ENCODE measurements at regions not wholly inside any gene's neighbourhood (a gene's known extent, or its start where the extent isn't known, plus 50 kb on each side); places are given as distances from the start of the nearest gene placed in this dataset.

DNA sequence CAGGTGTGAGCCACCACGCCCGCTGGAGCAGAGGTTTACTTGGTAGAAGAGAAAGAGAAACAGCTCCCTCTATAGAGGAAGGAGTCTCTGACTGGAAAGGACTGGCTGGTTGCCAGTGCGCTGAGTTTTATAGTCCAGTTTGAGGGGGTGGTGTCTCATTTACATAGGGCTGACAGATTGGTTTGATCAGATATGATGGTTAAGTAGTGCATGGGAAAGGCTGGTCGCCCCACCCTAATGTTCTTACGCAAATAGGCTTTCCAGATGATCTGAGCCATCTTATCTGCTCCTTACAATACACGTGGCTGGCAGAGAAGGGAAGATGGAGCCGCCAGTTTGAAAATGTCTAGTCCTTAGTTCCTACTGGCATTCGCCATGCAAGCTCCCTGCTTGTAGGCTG lies 439.5 kb downstream of the NAF1 start:
- no peak for DNase-seq

- no peak for DNase-seq
Observed at GRCh38 chr4:162715401-162715800, 451.3 kb downstream of the NAF1 start.

DNA sequence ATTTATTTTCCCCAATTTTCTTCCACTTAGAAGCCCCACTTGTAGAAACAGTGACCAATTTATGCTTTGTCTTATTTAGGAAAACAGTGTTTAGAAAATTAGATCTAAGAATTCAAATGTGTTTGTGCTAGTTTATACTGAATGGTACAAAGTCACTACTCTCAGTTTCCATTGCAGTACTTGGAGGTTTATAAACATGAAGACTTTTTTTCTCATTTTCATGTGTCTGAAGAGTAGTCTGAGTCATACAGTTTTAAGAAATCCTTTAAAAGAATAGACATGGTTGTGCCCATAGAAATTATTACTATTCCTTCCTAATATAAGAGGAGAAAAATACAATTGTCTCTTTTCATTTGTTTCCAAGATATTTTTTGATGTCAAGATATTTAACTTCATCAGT lies 458.7 kb downstream of the NAF1 start:
- DNase-seq: no peak

DNA sequence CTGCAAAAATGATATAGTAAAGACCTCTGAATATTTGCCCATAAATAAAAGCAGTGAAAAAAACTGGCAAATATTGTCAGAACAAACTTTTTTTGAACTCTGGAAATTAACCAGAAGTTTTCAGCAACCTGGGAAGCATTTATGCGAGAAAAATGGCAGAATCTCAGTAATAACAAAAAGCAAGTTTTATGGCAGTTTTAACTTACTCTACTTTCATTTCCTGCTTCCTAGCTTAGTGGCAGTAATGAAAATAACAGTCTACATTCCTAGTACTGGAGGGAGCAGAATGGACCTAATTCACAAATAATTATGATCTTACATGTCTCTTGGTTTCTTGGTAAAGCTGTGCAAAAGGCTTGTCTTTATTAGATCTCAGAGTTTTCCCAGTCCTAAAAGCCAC lies 460.1 kb downstream of the NAF1 start:
- no peak for DNase-seq

DNA sequence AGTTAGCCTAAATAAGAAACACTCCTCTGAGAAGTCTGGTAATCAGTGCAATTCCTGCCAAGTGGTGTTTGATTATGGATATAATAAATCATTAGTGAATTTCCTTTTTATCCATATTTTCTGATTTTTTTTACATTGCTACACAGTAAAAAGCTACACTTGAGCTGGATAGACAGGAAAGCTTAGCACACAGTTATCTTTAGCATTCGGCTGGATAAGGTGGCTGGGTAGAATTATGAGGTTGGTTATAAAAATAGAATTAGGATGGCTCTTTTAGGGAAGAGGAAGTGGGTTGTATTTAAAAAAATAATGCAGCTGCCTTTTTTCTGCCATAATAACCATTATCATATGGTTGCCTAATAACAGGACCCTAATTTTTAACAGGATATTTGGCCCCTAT lies 460.6 kb downstream of the NAF1 start:
- DNase-seq: no peak

DNA sequence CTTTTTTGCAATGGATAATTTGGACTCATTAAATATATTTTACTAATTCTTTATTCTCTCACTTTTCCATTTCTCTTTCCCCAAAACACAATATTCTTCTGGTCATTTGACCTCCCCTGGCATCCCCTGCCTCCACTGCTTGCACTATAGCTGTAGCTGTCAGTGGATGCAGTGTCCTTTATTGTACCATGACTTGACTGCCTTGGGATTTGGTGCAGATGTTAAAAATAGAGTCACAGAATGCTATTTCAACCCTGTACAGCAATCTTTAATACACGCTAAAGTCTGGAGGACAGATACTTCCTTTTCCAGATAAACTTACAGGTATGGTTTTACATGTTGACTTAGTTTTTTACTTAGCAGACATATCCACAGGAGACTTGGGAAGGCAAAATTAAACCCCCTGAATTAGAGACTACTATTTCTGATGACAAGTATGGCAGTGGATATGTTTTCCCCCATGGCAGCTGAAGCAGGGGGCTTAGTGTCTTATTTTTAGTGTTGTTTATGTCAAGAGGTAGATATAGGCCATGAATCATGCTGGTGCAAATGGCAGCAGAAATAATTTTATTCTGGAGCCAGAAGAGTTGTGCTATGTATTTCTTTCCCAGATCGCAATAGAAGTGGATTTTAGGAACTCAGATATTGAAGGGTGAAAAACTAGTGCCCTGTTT lies 461.4 kb downstream of the NAF1 start:
- DNase-seq: no peak

DNA sequence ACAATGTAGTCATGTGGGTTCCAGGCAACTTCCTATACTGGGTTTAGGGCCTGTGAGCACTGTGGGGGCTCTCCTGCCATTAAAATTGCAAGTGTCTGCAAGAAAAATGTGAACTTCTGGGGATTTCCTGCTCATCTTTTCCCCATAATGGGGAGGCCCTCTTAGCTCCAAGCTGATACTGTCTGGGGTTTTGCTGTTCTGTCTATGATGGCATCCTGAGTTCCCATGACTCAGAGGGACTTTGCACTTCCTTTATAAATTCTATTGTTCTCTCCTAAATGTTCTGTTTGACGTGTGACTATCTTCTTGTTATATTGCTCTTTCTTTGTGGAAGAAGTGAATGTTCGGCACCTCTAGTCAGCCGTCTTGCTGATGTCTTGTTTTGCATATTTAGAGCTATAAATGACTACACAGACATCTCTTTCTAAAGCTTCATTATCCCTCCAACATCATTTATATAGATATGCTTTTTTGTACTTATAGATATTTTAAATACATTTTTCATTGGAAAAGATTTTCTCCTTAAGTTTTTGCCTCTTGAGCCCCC lies 465.8 kb downstream of the NAF1 start:
- DNase-seq: peak; percentile 27

DNA sequence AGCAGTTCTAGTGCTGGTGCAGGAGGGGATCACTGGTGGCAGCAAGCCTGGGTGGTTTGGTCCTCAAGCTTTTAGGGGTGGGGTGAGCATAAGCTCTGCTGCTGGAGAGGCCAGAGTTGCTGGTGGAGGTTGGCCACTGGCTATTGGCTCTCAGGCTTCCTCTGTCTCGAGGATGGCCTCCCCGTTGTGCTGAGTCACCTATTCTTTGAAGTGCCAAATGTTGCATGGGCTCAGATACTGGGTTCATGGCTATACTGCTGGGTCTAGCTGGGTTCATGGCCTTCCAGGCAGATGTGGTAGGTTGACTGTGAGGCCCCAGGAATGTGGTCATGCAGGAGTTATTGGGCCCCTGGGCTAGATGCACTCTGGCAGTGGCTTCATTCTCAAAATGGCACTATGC lies 466.3 kb downstream of the NAF1 start:
- DNase-seq: no peak

GRCh38 chr4:162699629-162700028 lies 467.1 kb downstream of the NAF1 start:
- DNase-seq: no peak

DNA sequence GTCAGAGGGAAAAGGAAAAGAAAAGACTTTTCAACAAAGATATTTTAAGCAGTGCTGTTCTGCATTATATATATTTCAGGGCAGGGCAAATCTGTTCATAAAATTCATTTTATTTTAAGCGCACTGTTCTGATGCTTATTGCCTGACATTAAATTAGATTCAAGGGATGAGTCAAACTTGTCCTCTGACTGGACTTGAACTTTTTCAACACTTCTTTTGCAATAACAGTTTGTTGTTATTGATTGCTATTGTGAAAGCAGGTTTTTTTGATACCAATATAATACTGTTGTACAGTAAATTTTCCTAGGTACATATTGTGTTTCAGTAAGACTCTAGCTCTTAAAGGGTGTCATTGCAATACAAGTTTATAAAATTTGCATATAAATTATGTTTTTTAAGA lies 481.3 kb downstream of the NAF1 start:
- no peak for DNase-seq

GRCh38 chr4:162684998-162685397 lies 481.7 kb downstream of the NAF1 start:
- DNase-seq: no peak

- DNase-seq: no peak
Observed at GRCh38 chr4:162684371-162684700, 482.4 kb downstream of the NAF1 start.

- peak; percentile 38 for DNase-seq
Observed at GRCh38 chr4:162683659-162684370, 482.9 kb downstream of the NAF1 start.

GRCh38 chr4:162682651-162683050 lies 484.0 kb downstream of the NAF1 start:
- no peak for DNase-seq

DNA sequence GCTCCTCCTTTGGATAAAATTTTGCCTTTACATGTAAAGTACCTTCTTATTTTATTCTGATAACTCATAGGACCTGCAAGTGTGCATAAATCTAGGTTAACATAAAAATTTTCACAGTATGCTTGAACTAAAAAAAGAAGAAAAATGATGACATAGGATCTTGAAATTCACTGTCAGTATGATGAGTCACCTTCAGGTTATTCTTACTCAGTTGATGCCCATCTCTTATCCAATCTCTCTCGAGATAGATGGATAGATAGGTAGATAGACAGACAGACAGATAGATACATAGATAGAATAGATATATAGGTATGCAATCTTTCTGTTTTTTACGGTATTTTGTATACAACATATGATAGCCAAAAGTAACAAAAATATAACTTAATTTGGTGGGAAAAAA lies 485.5 kb downstream of the NAF1 start:
- DNase-seq: no peak

GRCh38 chr4:162675661-162676060 lies 491.0 kb downstream of the NAF1 start:
- DNase-seq: no peak

GRCh38 chr4:162661913-162662312 lies 498.1 kb upstream of the FSTL5 start:
- DNase-seq: no peak

DNA sequence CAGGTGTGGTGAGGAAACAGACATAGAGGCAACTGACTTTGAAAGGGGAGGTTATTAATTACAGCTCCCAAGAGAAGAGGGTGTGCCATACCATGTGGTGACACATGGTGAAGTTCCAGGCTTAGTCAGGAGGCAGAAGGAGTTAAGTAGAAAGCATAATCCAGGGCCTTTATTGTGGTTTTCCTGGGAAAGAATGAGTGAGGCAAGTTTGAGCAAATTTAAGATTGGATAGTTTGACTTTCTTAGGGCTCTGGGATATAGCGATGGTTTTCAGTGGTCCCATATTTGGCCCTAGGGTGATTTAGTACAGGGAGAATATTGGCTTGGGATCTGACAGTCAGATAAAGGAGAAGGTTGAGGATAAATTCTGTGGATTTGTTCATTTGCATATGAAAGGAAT lies 495.9 kb upstream of the FSTL5 start:
- DNase-seq: no peak

DNA sequence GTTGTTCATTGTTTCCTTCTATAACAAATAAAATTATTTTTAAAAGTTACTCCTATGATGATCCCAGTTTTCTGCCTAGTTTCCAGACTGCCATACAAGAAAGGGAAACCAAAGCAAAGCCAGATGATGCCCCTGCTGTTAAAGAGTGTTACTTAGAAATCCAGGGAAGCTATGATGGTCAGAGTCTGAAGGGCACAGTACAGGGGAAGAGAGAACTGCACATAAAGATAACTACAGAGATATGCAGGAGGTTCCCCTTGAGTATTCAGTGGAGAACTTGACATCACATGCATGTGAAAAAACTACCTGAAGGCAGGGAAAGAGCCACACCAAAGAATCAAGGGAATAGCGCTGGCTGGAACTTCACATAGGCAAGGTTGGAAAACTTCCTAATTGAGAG lies 494.2 kb upstream of the FSTL5 start:
- no peak for DNase-seq

- no peak for DNase-seq
Observed at GRCh38 chr4:162650166-162650565, 486.4 kb upstream of the FSTL5 start.

- peak; percentile 30 for DNase-seq
Observed at GRCh38 chr4:162645381-162645780, 481.6 kb upstream of the FSTL5 start.

GRCh38 chr4:162644346-162644745 lies 480.5 kb upstream of the FSTL5 start:
- DNase-seq: peak; percentile 91

GRCh38 chr4:162640152-162640551 lies 476.4 kb upstream of the FSTL5 start:
- DNase-seq: no peak

DNA sequence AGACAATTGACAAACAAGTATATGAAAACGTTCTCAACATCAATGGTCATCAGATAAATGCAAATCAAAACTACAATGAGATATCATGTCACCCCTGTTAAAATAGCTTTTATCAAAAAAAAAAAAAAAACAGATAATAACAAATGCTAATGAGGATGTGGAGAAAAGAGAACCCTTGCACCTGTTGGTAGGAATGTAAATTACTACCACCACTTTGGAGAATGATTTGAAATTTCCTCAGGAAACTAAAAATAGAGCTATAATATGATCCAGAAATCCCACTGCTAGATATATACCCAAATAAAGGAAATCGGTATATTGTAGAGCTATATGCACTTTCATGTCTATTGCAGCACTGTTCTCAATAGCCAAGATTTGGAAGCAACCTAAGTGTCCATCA lies 470.6 kb upstream of the FSTL5 start:
- DNase-seq: no peak

DNA sequence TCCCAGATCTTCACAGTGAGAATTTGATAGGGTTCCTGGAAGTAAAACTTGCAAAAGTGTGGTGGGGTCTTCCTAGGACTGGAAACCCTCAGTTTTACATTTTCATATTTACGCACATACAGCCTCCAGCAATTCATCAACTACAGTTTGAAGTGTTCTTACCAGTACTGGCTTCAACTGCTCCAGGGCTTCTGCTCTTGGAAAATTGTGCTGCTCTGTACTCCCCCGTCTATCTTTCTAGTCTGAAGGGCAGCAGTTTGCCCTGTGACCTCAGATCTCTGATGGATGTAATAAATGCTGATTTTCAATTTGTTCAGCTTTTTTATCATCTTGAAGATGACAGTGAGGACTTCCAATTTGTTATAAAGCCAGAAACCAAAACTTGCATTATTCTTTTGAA lies 458.9 kb upstream of the FSTL5 start:
- no peak for DNase-seq
